OCI-LY3 (cell line): ENCODE measurements at regions not wholly inside any gene's neighbourhood (a gene's known extent, or its start where the extent isn't known, plus 50 kb on each side); places are given as distances from the start of the nearest gene placed in this dataset.

Experiments
- H2AFZ ChIP-seq: fragments of 200-600, 300-600 bp; shearing (Covaris generic); 2 replicates; pipeline ENCODE4 v1.6.0; 2014; ENCODE audit warnings: antibody characterized with exemption, low read depth, low read length
- H3K27ac ChIP-seq: fragments of 200-600, 300-600 bp; sonication (generic); 2 replicates; pipeline ENCODE4 v1.5.1; 2014; ENCODE audit warnings: mild to moderate bottlenecking, low read length, moderate library complexity, mixed read lengths
- H3K27me3 ChIP-seq: fragments of 200-600, 300-600 bp; sonication (generic); 2 replicates; pipeline ENCODE4 v1.6.1; 2014; ENCODE audit warnings: low read depth, low read length, mixed read lengths
- H3K36me3 ChIP-seq: fragments of 200-600, 300-600 bp; sonication (generic); replicated peaks from 2 replicates; pipeline ENCODE3; 2014; ENCODE audit warnings: low read depth, low read length, mixed read lengths
- H3K4me1 ChIP-seq: fragments of 300-600, 200-600 bp; sonication (generic); 2 replicates; pipeline ENCODE4 v1.6.1; 2014; ENCODE audit warnings: low read length, mixed read lengths
- H3K4me2 ChIP-seq: fragments of 200-600, 300-600 bp; sonication (generic); 2 replicates; pipeline ENCODE4 v1.6.1; 2014; ENCODE audit warnings: low read length, mixed read lengths
- H3K4me3 ChIP-seq: fragments of 300-600, 200-600 bp; sonication (generic); 2 replicates; pipeline ENCODE4 v1.5.1; 2014; ENCODE audit warnings: antibody characterized with exemption, mild to moderate bottlenecking, low read length, moderate library complexity
- H3K79me2 ChIP-seq: fragments of 300-600, 200-600 bp; shearing (Covaris generic); 2 replicates; pipeline ENCODE4 v1.6.1; 2014; ENCODE audit warnings: mild to moderate bottlenecking, low read length, mixed read lengths
- H3K9ac ChIP-seq: fragments of 300-600, 200-600 bp; shearing (Covaris generic); 2 replicates; pipeline ENCODE4 v1.6.0; 2014; ENCODE audit warnings: mild to moderate bottlenecking, low read length, moderate library complexity
- H3K9me3 ChIP-seq: fragments of 200-600, 300-600 bp; shearing (Covaris generic); 2 replicates; pipeline ENCODE4 v1.6.1; 2014; ENCODE audit warnings: low read length, mixed read lengths; ENCODE audit not compliant: insufficient read depth
- H4K20me1 ChIP-seq: fragments of 200-600, 300-600 bp; sonication (generic); 2 replicates; pipeline ENCODE4 v1.6.1; 2016; ENCODE audit warnings: low read length, mixed read lengths; ENCODE audit not compliant: insufficient read depth
- EZH2phosphoT487 ChIP-seq: fragments of 200-600 bp; shearing (Covaris generic); IDR thresholded peaks from 2 replicates; pipeline ENCODE4 v1.6.1; 2018; ENCODE audit warnings: antibody characterized with exemption, mixed run types, low read depth
- TF ChIP-seq, protein P1 (sequence below): fragments of 200-600, 300-600 bp; sonication (generic); IDR thresholded peaks from 2 replicates; pipeline ENCODE4 v1.5.1; 2014; ENCODE audit warnings: antibody characterized with exemption, low read length, low read depth

DNA sequence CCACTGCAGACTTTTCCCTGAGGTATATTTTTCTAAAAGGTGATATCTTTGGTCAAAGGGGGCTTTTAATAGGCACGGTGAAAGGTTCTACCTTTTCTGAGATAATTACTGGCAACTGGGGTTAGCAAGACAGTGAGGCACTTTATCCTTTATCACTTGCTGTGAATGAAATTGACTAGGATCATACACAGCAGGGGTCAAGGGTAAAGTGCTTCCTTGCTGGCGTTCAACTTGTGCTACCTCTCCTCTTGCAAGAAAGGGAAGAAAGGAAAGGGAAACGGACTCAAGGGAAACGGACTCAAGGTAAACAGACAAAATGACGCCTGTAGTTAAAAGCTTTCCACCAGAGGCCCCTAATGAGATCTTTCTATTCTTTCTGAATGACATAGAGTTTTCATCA lies 78.6 kb upstream of the RAPGEF2 start:
- Histone ChIP-seq H3K36me3 (no peaks in the 10 kb centered on the region), H3K79me2 (no peaks in the 10 kb centered on the region), H4K20me1 (no peaks in the 10 kb centered on the region; the same call in 1 of the 2 replicates), H3K27ac (no peak overlapping the region), H3K4me2 (peak overlapping the region; percentile 25; the same call in 1 of the 2 replicates), H2AFZ (no peak overlapping the region), H3K9ac (no peak overlapping the region), H3K27me3 (peaks cover 75% of the 10 kb centered on the region), H3K9me3 (no peaks in the 10 kb centered on the region), H3K4me3 (no peak overlapping the region), H3K4me1 (peaks cover 4% of the 10 kb centered on the region; the same call in 1 of the 2 replicates)
- TF ChIP-seq, protein P1, sequence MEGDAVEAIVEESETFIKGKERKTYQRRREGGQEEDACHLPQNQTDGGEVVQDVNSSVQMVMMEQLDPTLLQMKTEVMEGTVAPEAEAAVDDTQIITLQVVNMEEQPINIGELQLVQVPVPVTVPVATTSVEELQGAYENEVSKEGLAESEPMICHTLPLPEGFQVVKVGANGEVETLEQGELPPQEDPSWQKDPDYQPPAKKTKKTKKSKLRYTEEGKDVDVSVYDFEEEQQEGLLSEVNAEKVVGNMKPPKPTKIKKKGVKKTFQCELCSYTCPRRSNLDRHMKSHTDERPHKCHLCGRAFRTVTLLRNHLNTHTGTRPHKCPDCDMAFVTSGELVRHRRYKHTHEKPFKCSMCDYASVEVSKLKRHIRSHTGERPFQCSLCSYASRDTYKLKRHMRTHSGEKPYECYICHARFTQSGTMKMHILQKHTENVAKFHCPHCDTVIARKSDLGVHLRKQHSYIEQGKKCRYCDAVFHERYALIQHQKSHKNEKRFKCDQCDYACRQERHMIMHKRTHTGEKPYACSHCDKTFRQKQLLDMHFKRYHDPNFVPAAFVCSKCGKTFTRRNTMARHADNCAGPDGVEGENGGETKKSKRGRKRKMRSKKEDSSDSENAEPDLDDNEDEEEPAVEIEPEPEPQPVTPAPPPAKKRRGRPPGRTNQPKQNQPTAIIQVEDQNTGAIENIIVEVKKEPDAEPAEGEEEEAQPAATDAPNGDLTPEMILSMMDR, result 0 out of 2 replicates have a peak, but pooled peaks have one; percentile 16
- no peak for TF ChIP-seq EZH2phosphoT487

DNA sequence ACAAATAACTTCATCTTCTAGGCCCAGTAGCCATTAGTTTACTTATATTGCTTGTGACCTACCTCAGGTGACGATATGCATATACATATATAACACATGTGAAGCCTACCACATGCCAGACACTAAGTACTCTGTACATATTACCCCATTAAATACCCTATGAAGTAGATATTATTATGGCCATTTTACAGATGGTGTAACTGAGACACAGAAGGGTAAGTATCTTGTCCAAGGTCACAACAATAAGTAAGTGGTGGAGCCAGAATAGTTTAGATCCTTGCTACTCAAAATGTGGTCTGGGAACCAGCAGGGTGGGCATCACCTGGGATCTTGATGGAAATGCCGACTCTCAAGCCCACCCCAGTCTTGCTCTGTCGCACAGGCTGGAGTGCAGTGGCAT lies 78.1 kb upstream of the RAPGEF2 start:
- no peak overlapping the region for H3K9ac ChIP-seq

DNA sequence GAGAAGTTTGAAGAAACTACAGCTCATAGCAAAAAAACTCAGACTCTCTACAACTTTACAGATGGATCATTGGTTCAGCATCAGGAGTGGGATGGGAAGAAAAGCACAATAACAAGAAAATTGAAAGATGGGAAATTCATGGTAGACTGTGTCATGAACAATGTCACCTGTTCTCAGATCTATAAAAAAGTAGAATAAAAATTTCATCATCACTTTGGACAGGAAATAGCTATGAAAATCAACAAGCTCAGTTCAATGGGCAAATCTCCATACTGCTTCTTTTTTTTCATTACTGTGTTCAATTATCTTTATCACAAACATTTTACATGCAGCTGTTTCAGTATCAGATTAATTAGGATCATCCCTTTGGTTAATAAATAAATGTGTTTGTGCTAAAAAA lies 76.5 kb upstream of the RAPGEF2 start:
- no peak overlapping the region for H3K27ac ChIP-seq
- H2AFZ ChIP-seq, result no peak overlapping the region
- no peak overlapping the region for H3K9ac ChIP-seq
- no peaks in the 10 kb centered on the region for H3K36me3 ChIP-seq
- H3K4me1 ChIP-seq, result peaks cover 4% of the 10 kb centered on the region; the same call in 1 of the 2 replicates
- TF ChIP-seq EZH2phosphoT487, result no peak
- TF ChIP-seq, protein P1, result no peak
- no peaks in the 10 kb centered on the region for H4K20me1 ChIP-seq
- no peak overlapping the region for H3K4me2 ChIP-seq
- H3K4me3 ChIP-seq, result no peak overlapping the region
- H3K79me2 ChIP-seq, result no peaks in the 10 kb centered on the region
- H3K9me3 ChIP-seq, result no peaks in the 10 kb centered on the region
- peaks cover 68% of the 10 kb centered on the region for H3K27me3 ChIP-seq

More for the DNA sequence above, 78.1 kb upstream of the RAPGEF2 start:
- Histone ChIP-seq H3K79me2 (no peaks in the 10 kb centered on the region), H3K4me2 (no peak overlapping the region), H3K4me1 (peaks cover 4% of the 10 kb centered on the region; the same call in 1 of the 2 replicates), H3K9me3 (no peaks in the 10 kb centered on the region), H3K4me3 (no peak overlapping the region), H2AFZ (no peak overlapping the region), H3K27ac (no peak overlapping the region), H3K27me3 (peaks cover 74% of the 10 kb centered on the region), H4K20me1 (no peaks in the 10 kb centered on the region; the same call in 1 of the 2 replicates), H3K36me3 (no peaks in the 10 kb centered on the region)
- TF ChIP-seq, protein P1, result no peak
- TF ChIP-seq EZH2phosphoT487, result no peak

DNA sequence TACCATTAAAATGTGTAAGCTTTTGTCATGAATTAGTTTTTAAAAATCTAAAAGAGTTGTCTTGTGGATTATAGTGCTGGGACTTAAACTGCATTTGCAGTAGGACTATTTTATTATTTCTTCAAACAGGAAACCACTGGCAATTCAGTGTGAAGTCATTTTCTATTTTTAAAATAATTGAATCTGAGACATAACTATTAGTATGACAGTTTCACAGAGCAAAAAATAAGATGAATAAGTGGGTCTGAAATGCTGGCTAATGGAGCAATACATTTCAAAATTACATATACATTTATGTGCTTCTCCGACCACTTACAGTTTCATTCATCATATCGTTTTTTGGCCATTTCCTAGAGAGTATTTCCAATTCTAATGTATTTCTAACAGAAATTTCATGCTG lies 75.3 kb upstream of the RAPGEF2 start:
- Histone ChIP-seq H3K36me3 (no peaks in the 10 kb centered on the region), H3K4me1 (peaks cover 4% of the 10 kb centered on the region; the same call in 1 of the 2 replicates), H3K4me2 (no peak overlapping the region), H3K27ac (no peak overlapping the region), H3K9me3 (no peaks in the 10 kb centered on the region), H3K27me3 (peaks cover 68% of the 10 kb centered on the region), H4K20me1 (no peaks in the 10 kb centered on the region), H3K4me3 (no peak overlapping the region), H2AFZ (no peak overlapping the region), H3K9ac (no peak overlapping the region), H3K79me2 (no peaks in the 10 kb centered on the region)
- TF ChIP-seq EZH2phosphoT487, result no peak
- TF ChIP-seq, protein P1, result no peak
